OCI-LY3 (cell line): ENCODE measurements at regions not wholly inside any gene's neighbourhood (a gene's known extent, or its start where the extent isn't known, plus 50 kb on each side); places are given as distances from the start of the nearest gene placed in this dataset.

Experiments
- H2AFZ ChIP-seq: fragments of 200-600, 300-600 bp; shearing (Covaris generic); 2 replicates; pipeline ENCODE4 v1.6.0; 2014; ENCODE audit warnings: antibody characterized with exemption, low read depth, low read length
- H3K27ac ChIP-seq: fragments of 200-600, 300-600 bp; sonication (generic); 2 replicates; pipeline ENCODE4 v1.5.1; 2014; ENCODE audit warnings: mild to moderate bottlenecking, low read length, moderate library complexity, mixed read lengths
- H3K27me3 ChIP-seq: fragments of 200-600, 300-600 bp; sonication (generic); 2 replicates; pipeline ENCODE4 v1.6.1; 2014; ENCODE audit warnings: low read depth, low read length, mixed read lengths
- H3K36me3 ChIP-seq: fragments of 200-600, 300-600 bp; sonication (generic); replicated peaks from 2 replicates; pipeline ENCODE3; 2014; ENCODE audit warnings: low read depth, low read length, mixed read lengths
- H3K4me1 ChIP-seq: fragments of 300-600, 200-600 bp; sonication (generic); 2 replicates; pipeline ENCODE4 v1.6.1; 2014; ENCODE audit warnings: low read length, mixed read lengths
- H3K4me2 ChIP-seq: fragments of 200-600, 300-600 bp; sonication (generic); 2 replicates; pipeline ENCODE4 v1.6.1; 2014; ENCODE audit warnings: low read length, mixed read lengths
- H3K4me3 ChIP-seq: fragments of 300-600, 200-600 bp; sonication (generic); 2 replicates; pipeline ENCODE4 v1.5.1; 2014; ENCODE audit warnings: antibody characterized with exemption, mild to moderate bottlenecking, low read length, moderate library complexity
- H3K79me2 ChIP-seq: fragments of 300-600, 200-600 bp; shearing (Covaris generic); 2 replicates; pipeline ENCODE4 v1.6.1; 2014; ENCODE audit warnings: mild to moderate bottlenecking, low read length, mixed read lengths
- H3K9ac ChIP-seq: fragments of 300-600, 200-600 bp; shearing (Covaris generic); 2 replicates; pipeline ENCODE4 v1.6.0; 2014; ENCODE audit warnings: mild to moderate bottlenecking, low read length, moderate library complexity
- H3K9me3 ChIP-seq: fragments of 200-600, 300-600 bp; shearing (Covaris generic); 2 replicates; pipeline ENCODE4 v1.6.1; 2014; ENCODE audit warnings: low read length, mixed read lengths; ENCODE audit not compliant: insufficient read depth
- H4K20me1 ChIP-seq: fragments of 200-600, 300-600 bp; sonication (generic); 2 replicates; pipeline ENCODE4 v1.6.1; 2016; ENCODE audit warnings: low read length, mixed read lengths; ENCODE audit not compliant: insufficient read depth
- EZH2phosphoT487 ChIP-seq: fragments of 200-600 bp; shearing (Covaris generic); IDR thresholded peaks from 2 replicates; pipeline ENCODE4 v1.6.1; 2018; ENCODE audit warnings: antibody characterized with exemption, mixed run types, low read depth
- TF ChIP-seq, protein P1 (sequence below): fragments of 200-600, 300-600 bp; sonication (generic); IDR thresholded peaks from 2 replicates; pipeline ENCODE4 v1.5.1; 2014; ENCODE audit warnings: antibody characterized with exemption, low read length, low read depth

- H3K36me3 ChIP-seq: peaks cover 8% of the 10 kb centered on the region
- H3K4me2 ChIP-seq: peak overlapping the region; percentile 90
- H3K27me3 ChIP-seq: no peaks in the 10 kb centered on the region
- H3K4me1 ChIP-seq: peaks cover 86% of the 10 kb centered on the region
- no peaks in the 10 kb centered on the region for H4K20me1 ChIP-seq
- H3K9ac ChIP-seq: peak overlapping the region; percentile 70
- H3K79me2 ChIP-seq: no peaks in the 10 kb centered on the region
- peak overlapping the region; percentile 78 for H3K27ac ChIP-seq
- H2AFZ ChIP-seq: peak overlapping the region; percentile 79
- H3K9me3 ChIP-seq: 0 out of 2 replicates have a peak, but pooled peaks cover 5% of the 10 kb centered on the region
- no peak for TF ChIP-seq EZH2phosphoT487
- TF ChIP-seq, protein P1, sequence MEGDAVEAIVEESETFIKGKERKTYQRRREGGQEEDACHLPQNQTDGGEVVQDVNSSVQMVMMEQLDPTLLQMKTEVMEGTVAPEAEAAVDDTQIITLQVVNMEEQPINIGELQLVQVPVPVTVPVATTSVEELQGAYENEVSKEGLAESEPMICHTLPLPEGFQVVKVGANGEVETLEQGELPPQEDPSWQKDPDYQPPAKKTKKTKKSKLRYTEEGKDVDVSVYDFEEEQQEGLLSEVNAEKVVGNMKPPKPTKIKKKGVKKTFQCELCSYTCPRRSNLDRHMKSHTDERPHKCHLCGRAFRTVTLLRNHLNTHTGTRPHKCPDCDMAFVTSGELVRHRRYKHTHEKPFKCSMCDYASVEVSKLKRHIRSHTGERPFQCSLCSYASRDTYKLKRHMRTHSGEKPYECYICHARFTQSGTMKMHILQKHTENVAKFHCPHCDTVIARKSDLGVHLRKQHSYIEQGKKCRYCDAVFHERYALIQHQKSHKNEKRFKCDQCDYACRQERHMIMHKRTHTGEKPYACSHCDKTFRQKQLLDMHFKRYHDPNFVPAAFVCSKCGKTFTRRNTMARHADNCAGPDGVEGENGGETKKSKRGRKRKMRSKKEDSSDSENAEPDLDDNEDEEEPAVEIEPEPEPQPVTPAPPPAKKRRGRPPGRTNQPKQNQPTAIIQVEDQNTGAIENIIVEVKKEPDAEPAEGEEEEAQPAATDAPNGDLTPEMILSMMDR: no peak
- peak overlapping the region; percentile 70 for H3K4me3 ChIP-seq
Measured at GRCh38 chr2:183996825-183997793, 601.2 kb upstream of the ZNF804A start.

- H3K36me3 ChIP-seq: peaks cover 15% of the 10 kb centered on the region
- peaks cover 88% of the 10 kb centered on the region for H3K4me1 ChIP-seq
- H2AFZ ChIP-seq: no peak overlapping the region; the same call in 1 of the 2 replicates
- H3K9ac ChIP-seq: peak overlapping the region; percentile 70; the same call in 1 of the 2 replicates
- peak overlapping the region; percentile 70 for H3K4me3 ChIP-seq
- H3K4me2 ChIP-seq: peak overlapping the region; percentile 90
- no peaks in the 10 kb centered on the region for H3K79me2 ChIP-seq
- H3K9me3 ChIP-seq: 0 out of 2 replicates have a peak, but pooled peaks cover 5% of the 10 kb centered on the region
- TF ChIP-seq EZH2phosphoT487: no peak
- TF ChIP-seq, protein P1: no peak
- peak overlapping the region; percentile 78 for H3K27ac ChIP-seq
- H3K27me3 ChIP-seq: no peaks in the 10 kb centered on the region
- no peaks in the 10 kb centered on the region for H4K20me1 ChIP-seq
Measured at GRCh38 chr2:183998041-183998796, 600.1 kb upstream of the ZNF804A start.

- H3K27ac ChIP-seq: peak overlapping the region; percentile 78
- H3K79me2 ChIP-seq: no peaks in the 10 kb centered on the region
- TF ChIP-seq, protein P1: no peak
- no peak for TF ChIP-seq EZH2phosphoT487
- H3K9me3 ChIP-seq: 0 out of 2 replicates have a peak, but pooled peaks cover 5% of the 10 kb centered on the region
- H3K36me3 ChIP-seq: peaks cover 15% of the 10 kb centered on the region
- H3K4me1 ChIP-seq: peaks cover 88% of the 10 kb centered on the region
- H2AFZ ChIP-seq: no peak overlapping the region; the same call in 1 of the 2 replicates
- H4K20me1 ChIP-seq: no peaks in the 10 kb centered on the region
- peak overlapping the region; percentile 70; the same call in 1 of the 2 replicates for H3K4me3 ChIP-seq
- H3K27me3 ChIP-seq: no peaks in the 10 kb centered on the region
- H3K4me2 ChIP-seq: peak overlapping the region; percentile 90
- H3K9ac ChIP-seq: peak overlapping the region; percentile 70; the same call in 1 of the 2 replicates
Measured at GRCh38 chr2:183998797-183999190, 599.5 kb upstream of the ZNF804A start.
